GM12875 (cell line): ENCODE measurements at regions not wholly inside any gene's neighbourhood (a gene's known extent, or its start where the extent isn't known, plus 50 kb on each side); places are given as distances from the start of the nearest gene placed in this dataset.

Experiments used
- H3K4me3 ChIP-seq: one replicate; pipeline ENCODE4 v1.5.1; 2011; ENCODE audit warnings: low read depth, low read length, control low read depth
- CTCF ChIP-seq: IDR thresholded peaks from 2 replicates; pipeline ENCODE4 v1.5.1; 2011; ENCODE audit warnings: low read depth, mild to moderate bottlenecking, control low read depth, inconsistent platforms, low read length, moderate library complexity, borderline replicate concordance; ENCODE audit not compliant: insufficient read depth

- TF ChIP-seq CTCF: no peak
- H3K4me3 ChIP-seq: no peak overlapping the region
Measured at GRCh38 chr4:83779103-83780052, 243.5 kb downstream of the GPAT3 start.

- no peak for TF ChIP-seq CTCF
- no peak overlapping the region for H3K4me3 ChIP-seq
Measured at GRCh38 chr4:83772685-83773084, 236.8 kb downstream of the GPAT3 start.

- peak; percentile 32; the same call in 1 of the 2 replicates for TF ChIP-seq CTCF
- no peak overlapping the region for H3K4me3 ChIP-seq
Measured at GRCh38 chr4:83771113-83771705, 235.3 kb downstream of the GPAT3 start.

- no peak for TF ChIP-seq CTCF
- no peak overlapping the region for H3K4me3 ChIP-seq
Measured at GRCh38 chr4:83768146-83768545, 232.2 kb downstream of the GPAT3 start.

DNA sequence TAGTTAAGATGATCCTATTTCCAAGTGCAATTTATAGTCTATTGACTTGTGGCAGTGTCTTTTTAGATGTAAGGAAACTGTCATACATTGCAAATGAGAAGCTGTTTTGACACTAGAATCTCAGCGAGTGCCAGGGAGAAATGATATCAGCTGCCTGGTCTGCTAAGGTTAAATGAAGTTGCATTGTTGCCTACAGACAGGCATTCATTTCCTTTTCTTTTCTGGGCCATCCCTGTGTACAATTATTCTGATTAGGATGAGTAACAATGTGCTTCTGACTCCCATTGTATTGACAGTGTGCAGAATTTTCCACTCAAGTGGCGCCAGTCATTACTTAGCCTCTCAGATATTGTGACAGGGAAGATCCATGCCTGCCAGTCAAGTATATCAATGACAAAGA, 231.2 kb downstream of the GPAT3 start:
- no peak for TF ChIP-seq CTCF
- no peak overlapping the region for H3K4me3 ChIP-seq

DNA sequence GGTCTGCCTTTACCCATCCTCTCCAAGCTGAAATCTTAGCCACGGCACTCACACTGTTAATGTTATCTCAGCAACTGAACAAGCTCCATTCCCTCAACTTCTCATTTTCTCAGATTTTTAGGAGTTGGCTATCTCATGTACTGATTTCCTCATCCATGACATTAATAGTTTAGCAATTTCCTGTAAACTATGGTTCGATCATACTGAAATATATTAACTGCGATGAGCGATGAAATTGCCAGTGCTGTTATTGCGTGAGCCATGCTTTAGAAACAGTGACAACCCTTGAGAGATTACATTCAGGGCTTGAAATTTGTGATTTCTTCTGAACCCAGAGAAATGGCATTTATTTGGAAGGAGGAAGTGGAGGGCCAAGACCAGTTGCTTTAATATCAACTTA, 223.7 kb downstream of the GPAT3 start:
- no peak for TF ChIP-seq CTCF
- no peak overlapping the region for H3K4me3 ChIP-seq

GRCh38 chr4:83758285-83758684, 222.4 kb downstream of the GPAT3 start:
- no peak overlapping the region for H3K4me3 ChIP-seq
- TF ChIP-seq CTCF: no peak
